ENCODE measurements at regions not wholly inside any gene's neighbourhood (a gene's known extent, or its start where the extent isn't known, plus 50 kb on each side); places are given as distances from the start of the nearest gene placed in this dataset.

DNA sequence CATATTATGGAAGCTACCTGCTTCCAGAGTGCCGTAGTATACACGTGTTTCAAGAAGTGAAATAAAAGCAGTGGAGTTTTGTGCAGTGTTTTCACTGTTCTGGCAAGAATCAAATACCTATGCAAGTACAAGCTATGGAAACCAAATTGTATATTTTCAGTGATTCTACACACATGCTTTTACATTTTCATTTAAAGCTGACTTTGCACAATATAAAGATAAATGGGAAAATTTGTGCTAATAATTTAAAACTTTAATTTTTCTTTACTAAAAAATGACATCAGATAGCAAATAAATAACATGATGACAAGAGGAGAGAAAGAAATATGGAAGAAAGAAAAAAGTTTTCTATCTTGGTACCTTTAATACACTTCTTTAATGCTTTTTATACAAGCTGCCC is 393.7 kb upstream of the NPVF start:
- no peak for TF ChIP-seq POLR2A (IDR thresholded peaks at IDR 0.05)
- TF ChIP-seq, protein P1, sequence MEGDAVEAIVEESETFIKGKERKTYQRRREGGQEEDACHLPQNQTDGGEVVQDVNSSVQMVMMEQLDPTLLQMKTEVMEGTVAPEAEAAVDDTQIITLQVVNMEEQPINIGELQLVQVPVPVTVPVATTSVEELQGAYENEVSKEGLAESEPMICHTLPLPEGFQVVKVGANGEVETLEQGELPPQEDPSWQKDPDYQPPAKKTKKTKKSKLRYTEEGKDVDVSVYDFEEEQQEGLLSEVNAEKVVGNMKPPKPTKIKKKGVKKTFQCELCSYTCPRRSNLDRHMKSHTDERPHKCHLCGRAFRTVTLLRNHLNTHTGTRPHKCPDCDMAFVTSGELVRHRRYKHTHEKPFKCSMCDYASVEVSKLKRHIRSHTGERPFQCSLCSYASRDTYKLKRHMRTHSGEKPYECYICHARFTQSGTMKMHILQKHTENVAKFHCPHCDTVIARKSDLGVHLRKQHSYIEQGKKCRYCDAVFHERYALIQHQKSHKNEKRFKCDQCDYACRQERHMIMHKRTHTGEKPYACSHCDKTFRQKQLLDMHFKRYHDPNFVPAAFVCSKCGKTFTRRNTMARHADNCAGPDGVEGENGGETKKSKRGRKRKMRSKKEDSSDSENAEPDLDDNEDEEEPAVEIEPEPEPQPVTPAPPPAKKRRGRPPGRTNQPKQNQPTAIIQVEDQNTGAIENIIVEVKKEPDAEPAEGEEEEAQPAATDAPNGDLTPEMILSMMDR (IDR thresholded peaks at IDR 0.05), result no peak
